PC-9 (cell line): ENCODE measurements at regions not wholly inside any gene's neighbourhood (a gene's known extent, or its start where the extent isn't known, plus 50 kb on each side); places are given as distances from the start of the nearest gene placed in this dataset.

Experiments
- EZH2 ChIP-seq: fragments of 200-600 bp; sonication (generic); IDR thresholded peaks from 2 replicates; pipeline ENCODE4 v1.8.0; 2017; ENCODE audit warnings: antibody characterized with exemption, low read depth
- TF ChIP-seq, protein P1 (sequence below): fragments of 200-600 bp; sonication (generic); conservative IDR thresholded peaks from 2 replicates; pipeline ENCODE4 v1.6.1; 2017; ENCODE audit warnings: mixed run types, antibody characterized with exemption, mild to moderate bottlenecking, moderate library complexity

- TF ChIP-seq, protein P1, sequence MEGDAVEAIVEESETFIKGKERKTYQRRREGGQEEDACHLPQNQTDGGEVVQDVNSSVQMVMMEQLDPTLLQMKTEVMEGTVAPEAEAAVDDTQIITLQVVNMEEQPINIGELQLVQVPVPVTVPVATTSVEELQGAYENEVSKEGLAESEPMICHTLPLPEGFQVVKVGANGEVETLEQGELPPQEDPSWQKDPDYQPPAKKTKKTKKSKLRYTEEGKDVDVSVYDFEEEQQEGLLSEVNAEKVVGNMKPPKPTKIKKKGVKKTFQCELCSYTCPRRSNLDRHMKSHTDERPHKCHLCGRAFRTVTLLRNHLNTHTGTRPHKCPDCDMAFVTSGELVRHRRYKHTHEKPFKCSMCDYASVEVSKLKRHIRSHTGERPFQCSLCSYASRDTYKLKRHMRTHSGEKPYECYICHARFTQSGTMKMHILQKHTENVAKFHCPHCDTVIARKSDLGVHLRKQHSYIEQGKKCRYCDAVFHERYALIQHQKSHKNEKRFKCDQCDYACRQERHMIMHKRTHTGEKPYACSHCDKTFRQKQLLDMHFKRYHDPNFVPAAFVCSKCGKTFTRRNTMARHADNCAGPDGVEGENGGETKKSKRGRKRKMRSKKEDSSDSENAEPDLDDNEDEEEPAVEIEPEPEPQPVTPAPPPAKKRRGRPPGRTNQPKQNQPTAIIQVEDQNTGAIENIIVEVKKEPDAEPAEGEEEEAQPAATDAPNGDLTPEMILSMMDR, result no peak
- no peak for TF ChIP-seq EZH2
Measured at GRCh38 chr2:67970071-67970470, 92.7 kb downstream of the C1D start.
